SK-N-SH (cell line): ENCODE measurements at regions not wholly inside any gene's neighbourhood (a gene's known extent, or its start where the extent isn't known, plus 50 kb on each side); places are given as distances from the start of the nearest gene placed in this dataset.

Source experiments
- CTCF ChIA-PET: fragments of 300-600, 350-600 bp; formaldehyde crosslinking; extraction: SDS; loops from one replicate; lab custom pipeline; 2021; lab: Yijun Ruan, JAX
- POLR2A ChIA-PET: fragments of 350-600 bp; sonication (Branson Sonifier 250); formaldehyde crosslinking; extraction: SDS; loops from one replicate; lab custom pipeline; 2020; ENCODE audit warnings: antibody characterized with exemption, inconsistent platforms; lab: Yijun Ruan, JAX
- DNase-seq: peaks from one replicate; pipeline ENCODE4 v3.0.0; 2012
- H2AFZ ChIP-seq: fragments of 200-600 bp; sonication (generic); 2 replicates; pipeline ENCODE4 v1.8.1; 2016; ENCODE audit warnings: antibody characterized with exemption, mild to moderate bottlenecking, low read depth
- H3F3A ChIP-seq: fragments of 200-600 bp; sonication (generic); replicated peaks from 2 replicates; pipeline ENCODE3; 2016; ENCODE audit warnings: antibody characterized with exemption, mild to moderate bottlenecking; ENCODE audit not compliant: insufficient read depth
- H3K27ac ChIP-seq, 2 experiments: fragments of 200-500 bp in 1 of 2; fragments of 200-600 bp in 1 of 2; sonication (Bioruptor generic) in 1 of 2; sonication (generic), shearing (Covaris generic) in 1 of 2; 2 replicates each; pipeline versions ENCODE4 v1.5.1 to v1.6.1; 2014 to 2016; ENCODE audit warnings: low read depth in 2 of 2, inconsistent platforms in 1 of 2, low read length in 1 of 2, mild to moderate bottlenecking in 1 of 2, mixed read lengths in 1 of 2
- H3K27me3 ChIP-seq: fragments of 200-600 bp; sonication (generic), shearing (Covaris generic); 2 replicates; pipeline ENCODE4 v1.6.1; 2016; ENCODE audit warnings: mixed run types; ENCODE audit not compliant: insufficient read depth
- H3K36me3 ChIP-seq, 2 experiments: fragments of 200-500 bp in 1 of 2; fragments of 200-600 bp in 1 of 2; sonication (Bioruptor generic) in 1 of 2; sonication (generic) in 1 of 2; replicated peaks in 1 of 2; 2 replicates each; pipeline versions ENCODE3 to v1.5.1; 2014 to 2016; ENCODE audit warnings: low read length in 1 of 2, mild to moderate bottlenecking in 1 of 2; ENCODE audit not compliant: insufficient read depth in 2 of 2, control insufficient read depth in 1 of 2
- H3K4me1 ChIP-seq, 2 experiments: fragments of 200-500 bp in 1 of 2; fragments of 200-600 bp in 1 of 2; sonication (Bioruptor generic) in 1 of 2; sonication (generic), shearing (Covaris generic) in 1 of 2; 2 replicates each; pipeline versions ENCODE4 v1.5.1 to v1.6.1; 2014 to 2016; ENCODE audit warnings: low read depth in 1 of 2, low read length in 1 of 2, mixed run types in 1 of 2; ENCODE audit not compliant: insufficient read depth in 2 of 2, control insufficient read depth in 1 of 2
- H3K4me2 ChIP-seq: fragments of 200-600 bp; sonication (generic), shearing (Covaris generic); 2 replicates; pipeline ENCODE4 v1.6.1; 2017; ENCODE audit warnings: mixed run types
- H3K4me3 ChIP-seq, 2 experiments: fragments of 200-500 bp in 1 of 2; fragments of 200-600 bp in 1 of 2; sonication (Bioruptor generic) in 1 of 2; sonication (generic), shearing (Covaris generic) in 1 of 2; 2 replicates each; pipeline versions ENCODE4 v1.5.1 to v1.8.1; 2014 to 2016; ENCODE audit warnings: low read depth in 2 of 2, inconsistent platforms in 1 of 2, low read length in 1 of 2, mild to moderate bottlenecking in 1 of 2, mixed read lengths in 1 of 2, moderate library complexity in 1 of 2
- H3K79me2 ChIP-seq: fragments of 200-600 bp; sonication (generic); 2 replicates; pipeline ENCODE4 v1.8.1; 2017; ENCODE audit warnings: mild to moderate bottlenecking; ENCODE audit not compliant: insufficient read depth
- H3K9ac ChIP-seq: fragments of 200-600 bp; sonication (generic); 2 replicates; pipeline ENCODE4 v1.6.1; 2017; ENCODE audit warnings: mixed run types
- H3K9me2 ChIP-seq: fragments of 200-600 bp; sonication (generic); 2 replicates; pipeline ENCODE4 v1.6.1; 2017; ENCODE audit warnings: mixed run types
- H3K9me3 ChIP-seq: fragments of 200-600 bp; sonication (generic); 2 replicates; pipeline ENCODE4 v1.6.1; 2017; ENCODE audit warnings: mixed run types, mild to moderate bottlenecking, moderate library complexity
- H4K20me1 ChIP-seq: fragments of 200-600 bp; sonication (generic); 2 replicates; pipeline ENCODE4 v1.6.1; 2017; ENCODE audit warnings: mild to moderate bottlenecking, mixed run types; ENCODE audit not compliant: insufficient read depth
- CHD2 ChIP-seq: fragments of 150-350 bp; IDR thresholded peaks from 2 replicates; pipeline ENCODE4 v1.6.1; 2018; ENCODE audit warnings: low read length; ENCODE audit not compliant: partially characterized antibody
- EP300 ChIP-seq, 2 experiments: IDR thresholded peaks; 2 replicates each; pipeline versions ENCODE4 v1.4.0 to v1.6.1; 2012; ENCODE audit warnings: borderline replicate concordance in 1 of 2, low read depth in 1 of 2, low read length in 1 of 2
- EZH2phosphoT487 ChIP-seq: fragments of 200-600 bp; sonication (generic); IDR thresholded peaks from 2 replicates; pipeline ENCODE4 v1.6.1; 2017; ENCODE audit warnings: low read depth, mixed run types, mild to moderate bottlenecking, antibody characterized with exemption, moderate library complexity, borderline replicate concordance
- FOXJ3 ChIP-seq: sonication (generic); formaldehyde crosslinking; IDR thresholded peaks from 2 replicates; pipeline ENCODE4 v1.5.1; 2020; ENCODE audit warnings: mild to moderate bottlenecking, missing genetic modification reagents
- GABPA ChIP-seq: IDR thresholded peaks from 2 replicates; pipeline ENCODE4 v1.4.0; 2012; ENCODE audit warnings: low read depth, mild to moderate bottlenecking
- JUND ChIP-seq: IDR thresholded peaks from 2 replicates; pipeline ENCODE4 v1.4.0; 2012
- MEF2A ChIP-seq: IDR thresholded peaks from 2 replicates; pipeline ENCODE4 v1.4.0; 2012; ENCODE audit warnings: low read depth, borderline replicate concordance
- POLR2AphosphoS5 ChIP-seq: IDR thresholded peaks from 2 replicates; pipeline ENCODE4 v1.6.1; 2012; ENCODE audit warnings: low read depth, low read length
- RAD21 ChIP-seq: IDR thresholded peaks from 2 replicates; pipeline ENCODE4 v1.6.1; 2012; ENCODE audit warnings: mild to moderate bottlenecking, low read length
- SIN3A ChIP-seq: IDR thresholded peaks from 2 replicates; pipeline ENCODE4 v1.6.1; 2012; ENCODE audit warnings: low read depth, mild to moderate bottlenecking, low read length, moderate library complexity, borderline replicate concordance
- SMC3 ChIP-seq: IDR thresholded peaks from 2 replicates; pipeline ENCODE4 v1.6.1; 2012; ENCODE audit warnings: low read depth, low read length, improper control_type of control experiment
- WGBS: methylation state at CpG from one replicate; pipeline ENCODE4 v1.1.6; 2017; ENCODE audit warnings: low lambda C conversion rate; 5-methylcytosine and 5-hydroxymethylcytosine counted together
- TF ChIP-seq, protein P1 (sequence below): fragments of 150-350 bp; IDR thresholded peaks from 2 replicates; pipeline ENCODE4 v1.6.1; 2017; ENCODE audit warnings: antibody characterized with exemption, low read length, low read depth, borderline replicate concordance

DNA sequence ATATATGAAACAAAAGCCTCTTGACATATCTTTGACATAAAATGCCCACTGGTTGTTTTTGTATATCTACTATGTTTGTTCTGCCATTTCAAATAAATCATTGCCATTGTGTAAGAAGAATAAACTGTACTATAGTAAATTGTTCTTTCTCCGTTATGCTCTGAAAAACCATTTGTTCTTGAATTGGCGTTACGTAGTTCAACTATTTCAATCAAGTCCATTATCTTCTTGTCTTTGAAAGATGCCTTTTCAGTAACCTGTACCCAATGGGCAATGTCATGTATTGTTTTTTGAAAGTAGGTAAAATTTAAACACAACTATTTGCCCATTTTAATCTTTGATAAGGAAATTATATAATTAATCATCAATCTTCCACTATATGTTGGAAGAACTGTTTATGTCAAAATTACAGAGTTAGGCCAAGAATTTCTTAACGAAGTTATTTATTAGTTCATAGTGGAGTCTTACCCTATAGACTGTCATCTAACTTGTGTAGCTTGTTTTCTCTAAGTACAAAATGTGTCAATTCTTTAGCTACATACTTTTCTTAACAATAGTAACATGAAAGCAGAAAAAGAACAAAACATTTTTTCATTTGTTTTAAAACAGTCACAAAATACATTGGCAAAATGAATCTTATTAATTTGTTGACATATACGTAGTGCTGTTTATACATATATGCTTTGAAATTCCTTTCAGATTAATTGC lies 294.8 kb downstream of the PTPRC start:
- WGBS = 85% methylated on average over 5 of the region's 5 CpGs
- Histone ChIP-seq H3K9ac (peak overlapping the region; percentile 68; the same call in 1 of the 2 replicates), H3K27me3 (no peaks in the 10 kb centered on the region), H3K4me2 (peak overlapping the region; percentile 56; the same call in 1 of the 2 replicates), H3F3A (peaks cover 21% of the 10 kb centered on the region), H2AFZ (no peak overlapping the region), H3K27ac (peak overlapping the region; percentile 69 to 96; a peak in 2 of 4 replicates), H3K4me3 (peak overlapping the region in 1 of 2 experiments; percentile 78; a peak in 1 of 4 replicates), H3K36me3 (peaks cover 0 to 8% of the 10 kb centered on the region in 2 experiments), H3K79me2 (peaks cover 80% of the 10 kb centered on the region), H3K9me3 (peaks cover 3% of the 10 kb centered on the region; the same call in 1 of the 2 replicates), H4K20me1 (no peaks in the 10 kb centered on the region), H3K9me2 (no peaks in the 10 kb centered on the region), H3K4me1 (peaks cover 14 to 15% of the 10 kb centered on the region in 2 experiments)
- TF ChIP-seq JUND = no peak
- DNase-seq = no peak
- CTCF ChIA-PET = interaction anchor here (1.1 kb wide), 1 partner anchor 10 kb away, joined by 3 read pairs; no protein-coding TSS in a partner anchor
- POLR2A ChIA-PET = no interaction called here

- peaks cover 21% of the 10 kb centered on the region for H3F3A ChIP-seq
- peak overlapping the region; percentile 68; the same call in 1 of the 2 replicates for H3K9ac ChIP-seq
- H3K27ac ChIP-seq = peak overlapping the region; percentile 69 to 96; a peak in 3 of 4 replicates
- H3K4me3 ChIP-seq = peak overlapping the region; percentile 78 to 87
- H3K4me1 ChIP-seq = peaks cover 13 to 14% of the 10 kb centered on the region in 2 experiments
- H3K36me3 ChIP-seq = peaks cover 0 to 8% of the 10 kb centered on the region in 2 experiments
- no peak for TF ChIP-seq MEF2A
- TF ChIP-seq POLR2AphosphoS5 = no peak
- no peak for TF ChIP-seq RAD21
- TF ChIP-seq GABPA = no peak
- TF ChIP-seq SIN3A = no peak
- no peak for TF ChIP-seq EZH2phosphoT487
- no peak for TF ChIP-seq CHD2
- TF ChIP-seq, protein P1, sequence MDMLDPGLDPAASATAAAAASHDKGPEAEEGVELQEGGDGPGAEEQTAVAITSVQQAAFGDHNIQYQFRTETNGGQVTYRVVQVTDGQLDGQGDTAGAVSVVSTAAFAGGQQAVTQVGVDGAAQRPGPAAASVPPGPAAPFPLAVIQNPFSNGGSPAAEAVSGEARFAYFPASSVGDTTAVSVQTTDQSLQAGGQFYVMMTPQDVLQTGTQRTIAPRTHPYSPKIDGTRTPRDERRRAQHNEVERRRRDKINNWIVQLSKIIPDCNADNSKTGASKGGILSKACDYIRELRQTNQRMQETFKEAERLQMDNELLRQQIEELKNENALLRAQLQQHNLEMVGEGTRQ = no peak
- no peak for TF ChIP-seq SMC3
- TF ChIP-seq FOXJ3 (CRISPR knock-in tag) = no peak
- no peak for TF ChIP-seq EP300 (IDR thresholded peaks at IDR 0.05; ENCODE audit: borderline replicate concordance in 1 of 2, low read depth in 1 of 2, low read length in 1 of 2)
- H4K20me1 ChIP-seq = no peaks in the 10 kb centered on the region
- DNase-seq = no peak
- H2AFZ ChIP-seq = no peak overlapping the region
- H3K9me2 ChIP-seq = no peaks in the 10 kb centered on the region
- H3K79me2 ChIP-seq = peaks cover 72% of the 10 kb centered on the region
- ChIA-PET CTCF (interaction anchor here (1.1 kb wide), 1 partner anchor 11 kb away, joined by 3 read pairs; no protein-coding TSS in a partner anchor), POLR2A (no interaction called here)
- 58% methylated on average over 2 of the region's 2 CpGs for WGBS
- no peaks in the 10 kb centered on the region for H3K27me3 ChIP-seq
- peaks cover 3% of the 10 kb centered on the region; the same call in 1 of the 2 replicates for H3K9me3 ChIP-seq
- peak overlapping the region; percentile 56 for H3K4me2 ChIP-seq
Observed at GRCh38 chr1:198934426-198934825, 295.6 kb downstream of the PTPRC start.
